GM12878 (cell line): ENCODE measurements at regions not wholly inside any gene's neighbourhood (a gene's known extent, or its start where the extent isn't known, plus 50 kb on each side); places are given as distances from the start of the nearest gene placed in this dataset.

ENCODE experiments used
- ATAC-seq: fragments of 200-7000 bp; cut with Tn5 transposase; 3 replicates; pipeline ENCODE4 v1.9.1; 2020; ENCODE audit warnings: mild to moderate bottlenecking, moderate library complexity
- BruUV-seq: library from RNA; stranded (reverse); fragments of 400-500 nt; replicated peaks from 2 replicates; lab custom pipeline; 2021; lab: Mats Ljungman, UMichigan
- CTCF ChIA-PET: fragments of 300-600 bp; sonication (Branson Sonifier 250); formaldehyde crosslinking; extraction: SDS; loops from one replicate; lab custom pipeline; 2021; ENCODE audit warnings: inconsistent platforms; lab: Yijun Ruan, JAX
- POLR2A ChIA-PET: fragments of 350-600 bp; formaldehyde crosslinking; extraction: SDS; loops from one replicate; lab custom pipeline; 2021; ENCODE audit warnings: inconsistent platforms; lab: Charles Lee
- RAD21 ChIA-PET: fragments of 300-600 bp; sonication (Branson Sonifier 250); formaldehyde crosslinking; loops from one replicate; lab custom pipeline; 2023; ENCODE audit warnings: antibody characterized with exemption; ENCODE audit not compliant: unreplicated experiment; lab: Charles Lee
- SMC1A ChIA-PET: fragments of 300-600 bp; sonication (Branson Sonifier 250); formaldehyde crosslinking; loops from one replicate; lab custom pipeline; 2023; ENCODE audit not compliant: unreplicated experiment, uncharacterized antibody; lab: Charles Lee
- DNase-seq: peaks from one replicate; pipeline ENCODE4 v3.0.0-alpha.2; 2011; ENCODE audit warnings: low read depth, low spot score
- FAIRE-seq: peaks from 3 replicates; lab custom pipeline; 2011; peaks lifted over from hg19 to GRCh38; lab: Jason Lieb, UNC
- H2AFZ ChIP-seq: 2 replicates; pipeline ENCODE4 v1.6.0; 2011; ENCODE audit warnings: low read depth, low read length, control low read depth; ENCODE audit not compliant: control insufficient read depth
- H3K27ac ChIP-seq: 2 replicates; pipeline ENCODE4 v1.5.1; 2011; ENCODE audit warnings: control low read depth; ENCODE audit not compliant: control insufficient read depth, insufficient read depth
- H3K27me3 ChIP-seq, 2 experiments: replicated peaks in 1 of 2; 2 replicates each; pipeline versions ENCODE4 v1.6.0 to v1.6.1; 2011; ENCODE audit warnings: low read length in 1 of 2; ENCODE audit not compliant: control insufficient read depth in 2 of 2, insufficient read depth in 2 of 2
- H3K36me3 ChIP-seq, 2 experiments: 2 replicates each; pipeline ENCODE4 v1.5.1; 2011; ENCODE audit warnings: low read length in 1 of 2; ENCODE audit not compliant: control insufficient read depth in 2 of 2, insufficient read depth in 2 of 2
- H3K4me1 ChIP-seq: 2 replicates; pipeline ENCODE4 v1.6.1; 2011; ENCODE audit warnings: mild to moderate bottlenecking, low read length, moderate library complexity, mixed read lengths; ENCODE audit not compliant: control insufficient read depth, insufficient read depth
- H3K4me2 ChIP-seq: 2 replicates; pipeline ENCODE4 v1.6.0; 2011; ENCODE audit warnings: control low read depth; ENCODE audit not compliant: control insufficient read depth, insufficient read depth
- H3K4me3 ChIP-seq: fragments of 200-600 bp; sonication (generic); 2 replicates; pipeline ENCODE4 v1.5.1; 2016
- H3K79me2 ChIP-seq: 2 replicates; pipeline ENCODE4 v1.6.0; 2011; ENCODE audit warnings: low read length; ENCODE audit not compliant: control insufficient read depth, insufficient read depth
- H3K9ac ChIP-seq: 2 replicates; pipeline ENCODE4 v1.8.0; 2011; ENCODE audit warnings: low read length, control low read depth, mixed read lengths; ENCODE audit not compliant: control insufficient read depth, insufficient read depth
- H3K9me3 ChIP-seq: replicated peaks from 3 replicates; pipeline ENCODE4 v1.5.1; 2011; ENCODE audit warnings: mild to moderate bottlenecking, low read length; ENCODE audit not compliant: control insufficient read depth, insufficient read depth
- H4K20me1 ChIP-seq: 2 replicates; pipeline ENCODE4 v1.6.0; 2011; ENCODE audit not compliant: control insufficient read depth, insufficient read depth
- ATF3 ChIP-seq: IDR thresholded peaks from 2 replicates; pipeline ENCODE4 v1.6.1; 2011; ENCODE audit warnings: low read depth, mild to moderate bottlenecking, low read length, moderate library complexity, borderline replicate concordance; ENCODE audit errors: extremely low read depth
- ATF7 ChIP-seq: fragments of 450-650 bp; IDR thresholded peaks from 2 replicates; pipeline ENCODE4 v1.6.1; 2016; ENCODE audit warnings: low read depth, mild to moderate bottlenecking
- BRCA1 ChIP-seq: IDR thresholded peaks from 2 replicates; pipeline ENCODE4 v1.6.1; 2011; ENCODE audit warnings: low read depth, low read length, improper control_type of control experiment
- CBX3 ChIP-seq: fragments of 200-600 bp; sonication (generic); IDR thresholded peaks from 2 replicates; pipeline ENCODE4 v1.6.1; 2016; ENCODE audit warnings: low read depth, borderline replicate concordance
- CBX5 ChIP-seq: sonication (generic); IDR thresholded peaks from 2 replicates; pipeline ENCODE4 v1.6.1; 2016; ENCODE audit warnings: low read depth, moderate library complexity, mild to moderate bottlenecking, inconsistent platforms
- CHD4 ChIP-seq: fragments of 200-600 bp; sonication (generic); IDR thresholded peaks from 2 replicates; pipeline ENCODE4 v1.6.1; 2016; ENCODE audit warnings: mild to moderate bottlenecking
- KLF5 ChIP-seq: fragments of 450-650 bp; IDR thresholded peaks from 2 replicates; pipeline ENCODE4 v1.6.1; 2014; ENCODE audit warnings: mild to moderate bottlenecking; ENCODE audit not compliant: partially characterized antibody
- MYB ChIP-seq: fragments of 150-350 bp; IDR thresholded peaks from 2 replicates; pipeline ENCODE4 v1.6.1; 2014; ENCODE audit warnings: mild to moderate bottlenecking, low read depth, low read length, borderline replicate concordance
- NFIC ChIP-seq: IDR thresholded peaks from 2 replicates; pipeline ENCODE4 v1.6.1; 2012; ENCODE audit warnings: low read depth, mild to moderate bottlenecking, inconsistent platforms, low read length, moderate library complexity
- NFYA ChIP-seq: IDR thresholded peaks from 2 replicates; pipeline ENCODE4 v1.6.1; 2011; ENCODE audit warnings: low read depth, mild to moderate bottlenecking, low read length, improper control_type of control experiment, borderline replicate concordance
- RCOR1 ChIP-seq: conservative IDR thresholded peaks from 2 replicates; pipeline ENCODE4 v1.6.1; 2012; ENCODE audit warnings: low read depth, low read length, improper control_type of control experiment
- SMAD1 ChIP-seq: fragments of 450-650 bp; IDR thresholded peaks from 2 replicates; pipeline ENCODE4 v1.6.1; 2018; ENCODE audit warnings: mild to moderate bottlenecking, low read depth; ENCODE audit not compliant: partially characterized antibody
- SREBF1 ChIP-seq: IDR thresholded peaks from 2 replicates; pipeline ENCODE4 v1.6.1; 2012; ENCODE audit warnings: mild to moderate bottlenecking, low read length
- SUPT20H ChIP-seq: IDR thresholded peaks from 2 replicates; pipeline ENCODE4 v1.6.1; 2011; ENCODE audit warnings: low read depth, mild to moderate bottlenecking, low read length, moderate library complexity, borderline replicate concordance; ENCODE audit not compliant: control insufficient read depth
- USF1 ChIP-seq: IDR thresholded peaks from 2 replicates; pipeline ENCODE4 v1.6.1; 2011; ENCODE audit warnings: borderline replicate concordance, low read depth, mild to moderate bottlenecking, moderate library complexity, mixed read lengths, low read length; ENCODE audit not compliant: insufficient read depth; ENCODE audit errors: extremely low read length
- ZNF274 ChIP-seq: IDR thresholded peaks from one replicate; pipeline ENCODE4 v1.8.0; 2011; ENCODE audit not compliant: insufficient read length, insufficient read depth
- WGBS: methylation state at CpG from one replicate; pipeline ENCODE4 v1.1.6; 2016; ENCODE audit warnings: low lambda C conversion rate; ENCODE audit not compliant: insufficient replicate concordance, insufficient coverage; ENCODE audit errors: missing lambda C conversion rate; 5-methylcytosine and 5-hydroxymethylcytosine counted together
- in situ Hi-C: fragments of 300-500 bp; cut with MboI; formaldehyde crosslinking; loops from 9 replicates; pipeline ENCODE4 v1.14.3; 2018; ENCODE audit warnings: mixed read lengths
- intact Hi-C: fragments of 100-400 bp; cut with micrococcal nuclease; formaldehyde crosslinking; loops from one replicate; pipeline ENCODE4 v1.14.2; 2022; ENCODE audit not compliant: unreplicated experiment
- TF ChIP-seq, protein P1 (sequence below): IDR thresholded peaks from 2 replicates; pipeline ENCODE4 v1.6.1; 2011; ENCODE audit warnings: borderline replicate concordance, low read depth, mild to moderate bottlenecking, moderate library complexity, low read length; ENCODE audit not compliant: insufficient read depth, poor library complexity, severe bottlenecking
- TF ChIP-seq, protein P2 (sequence below): IDR thresholded peaks from 2 replicates; pipeline ENCODE4 v1.6.1; 2012; ENCODE audit warnings: low read depth, low read length, improper control_type of control experiment

DNA sequence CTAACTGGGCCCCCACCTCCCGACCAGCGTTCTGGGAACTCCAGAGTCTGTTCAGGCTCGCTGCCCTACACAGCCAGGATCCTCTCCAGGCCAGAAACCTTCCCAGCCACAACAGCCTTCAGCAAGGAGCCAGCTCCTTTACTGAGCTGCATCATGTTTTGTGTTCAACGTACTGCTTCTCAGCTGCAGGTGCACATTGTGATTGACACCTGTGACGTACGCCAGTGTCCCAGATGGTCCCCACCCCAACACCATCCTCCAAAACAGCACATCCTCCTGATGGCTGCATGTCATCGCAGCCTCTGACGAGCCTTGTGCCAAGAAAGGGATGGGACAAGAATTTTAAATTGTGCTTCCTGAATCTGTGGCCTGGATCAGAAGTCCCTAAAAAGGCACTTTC, 117.5 kb downstream of the SPATA19 start:
- ChIA-PET SMC1A (no interaction called here), POLR2A (no interaction called here), RAD21 (no interaction called here), CTCF (no interaction called here)
- Histone ChIP-seq H4K20me1 (no peaks in the 10 kb centered on the region), H3K36me3 (no peaks in the 10 kb centered on the region), H3K79me2 (no peaks in the 10 kb centered on the region), H3K4me3 (no peak overlapping the region), H3K4me1 (no peaks in the 10 kb centered on the region), H2AFZ (no peak overlapping the region), H3K27ac (no peak overlapping the region), H3K9ac (no peak overlapping the region), H3K4me2 (no peak overlapping the region), H3K27me3 (no peaks in the 10 kb centered on the region)
- WGBS, result 16% methylated on average over 8 of the region's 8 CpGs
- intact Hi-C loops, result no loop called here
- BruUV-seq, result no TSS peak
- in situ Hi-C loops, result no loop called here
- no peak for DNase-seq
- ATAC-seq, result no peak
- FAIRE-seq, result no peak
- TF ChIP-seq SREBF1, result no peak
- no peak for TF ChIP-seq CBX3
- TF ChIP-seq CHD4, result no peak
- no peak for TF ChIP-seq ATF7
- no peak for TF ChIP-seq RCOR1
- no peak for TF ChIP-seq CBX5
- TF ChIP-seq, protein P1, sequence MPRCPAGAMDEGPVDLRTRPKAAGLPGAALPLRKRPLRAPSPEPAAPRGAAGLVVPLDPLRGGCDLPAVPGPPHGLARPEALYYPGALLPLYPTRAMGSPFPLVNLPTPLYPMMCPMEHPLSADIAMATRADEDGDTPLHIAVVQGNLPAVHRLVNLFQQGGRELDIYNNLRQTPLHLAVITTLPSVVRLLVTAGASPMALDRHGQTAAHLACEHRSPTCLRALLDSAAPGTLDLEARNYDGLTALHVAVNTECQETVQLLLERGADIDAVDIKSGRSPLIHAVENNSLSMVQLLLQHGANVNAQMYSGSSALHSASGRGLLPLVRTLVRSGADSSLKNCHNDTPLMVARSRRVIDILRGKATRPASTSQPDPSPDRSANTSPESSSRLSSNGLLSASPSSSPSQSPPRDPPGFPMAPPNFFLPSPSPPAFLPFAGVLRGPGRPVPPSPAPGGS, result no peak
- TF ChIP-seq ATF3, result no peak
- no peak for TF ChIP-seq MYB
- no peak for TF ChIP-seq NFIC
- no peak for TF ChIP-seq SMAD1
- no peak for TF ChIP-seq USF1
- no peak for TF ChIP-seq KLF5
- TF ChIP-seq, protein P2, sequence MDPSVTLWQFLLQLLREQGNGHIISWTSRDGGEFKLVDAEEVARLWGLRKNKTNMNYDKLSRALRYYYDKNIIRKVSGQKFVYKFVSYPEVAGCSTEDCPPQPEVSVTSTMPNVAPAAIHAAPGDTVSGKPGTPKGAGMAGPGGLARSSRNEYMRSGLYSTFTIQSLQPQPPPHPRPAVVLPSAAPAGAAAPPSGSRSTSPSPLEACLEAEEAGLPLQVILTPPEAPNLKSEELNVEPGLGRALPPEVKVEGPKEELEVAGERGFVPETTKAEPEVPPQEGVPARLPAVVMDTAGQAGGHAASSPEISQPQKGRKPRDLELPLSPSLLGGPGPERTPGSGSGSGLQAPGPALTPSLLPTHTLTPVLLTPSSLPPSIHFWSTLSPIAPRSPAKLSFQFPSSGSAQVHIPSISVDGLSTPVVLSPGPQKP, result no peak
- no peak for TF ChIP-seq NFYA
- TF ChIP-seq BRCA1, result no peak
- TF ChIP-seq ZNF274, result no peak
- TF ChIP-seq SUPT20H, result no peak
- TF ChIP-seq, all 136 proteins: peak for 0
- no peaks in the 10 kb centered on the region for H3K9me3 ChIP-seq
